Forelimb muscle (tissue), 1 donor: ENCODE measurements at regions not wholly inside any gene's neighbourhood (a gene's known extent, or its start where the extent isn't known, plus 50 kb on each side); places are given as distances from the start of the nearest gene placed in this dataset.

Source experiments
- DNase-seq: peaks from one replicate; pipeline ENCODE4 v3.0.0-alpha.2; 2013; ENCODE audit warnings: low read depth

DNA sequence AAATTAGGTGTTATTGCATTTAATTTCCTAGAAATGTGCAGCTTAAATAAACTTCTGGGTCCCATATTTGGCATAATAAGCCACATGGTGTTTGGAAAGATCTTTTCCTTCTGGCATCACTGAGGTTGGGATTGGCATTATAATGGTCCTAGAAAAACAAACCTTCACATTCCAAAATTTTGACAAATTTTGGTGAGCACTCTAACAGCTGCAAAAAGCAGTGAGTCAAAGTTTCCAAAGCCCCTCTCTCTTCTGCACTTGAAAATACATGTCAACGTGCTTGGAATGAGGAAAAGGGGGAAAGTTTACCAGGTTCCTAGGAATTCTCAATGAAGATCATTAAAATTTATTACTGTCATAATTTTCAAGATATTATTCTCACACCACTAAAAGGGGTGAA lies 77.8 kb upstream of the STK17B start:
- DNase-seq: no peak

DNA sequence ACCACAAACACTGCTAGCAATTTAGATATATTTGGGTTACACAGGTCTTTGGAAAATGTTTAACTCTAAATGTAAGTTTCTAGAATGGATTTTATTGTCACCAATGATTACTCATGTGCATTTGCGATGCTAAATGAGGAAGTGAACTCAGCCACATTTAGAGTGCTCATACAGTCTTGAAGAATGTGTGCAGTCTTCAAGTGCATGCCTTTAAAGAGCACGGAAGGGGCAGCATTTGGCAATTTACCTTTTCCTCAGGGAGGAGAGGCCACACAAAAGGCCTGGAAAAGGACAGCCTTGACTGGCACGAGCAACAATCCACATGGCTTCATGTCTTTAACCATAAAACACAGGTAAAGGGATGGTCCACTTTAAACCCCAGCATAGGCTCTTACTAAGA lies 78.5 kb upstream of the STK17B start:
- DNase-seq: no peak

DNA sequence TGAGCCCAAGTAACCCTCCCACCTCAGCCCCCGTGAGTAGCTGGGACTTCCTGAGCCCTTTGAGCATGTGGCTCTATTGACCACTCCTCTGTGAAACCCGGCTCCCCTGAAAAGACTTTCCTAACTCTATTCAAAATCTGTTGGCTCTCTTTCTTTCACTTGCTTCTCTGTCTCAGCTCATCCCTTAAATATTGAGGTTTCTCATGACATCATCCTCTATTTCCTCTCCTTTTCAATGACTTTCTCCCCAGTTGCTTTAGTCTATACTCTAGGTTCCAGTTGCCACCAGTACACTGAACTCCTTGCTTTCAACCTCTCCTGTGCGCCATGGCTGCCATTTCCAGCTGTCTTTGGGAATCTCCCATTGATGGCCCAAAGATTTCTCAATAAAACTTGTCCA lies 79.8 kb upstream of the STK17B start:
- DNase-seq: no peak

DNA sequence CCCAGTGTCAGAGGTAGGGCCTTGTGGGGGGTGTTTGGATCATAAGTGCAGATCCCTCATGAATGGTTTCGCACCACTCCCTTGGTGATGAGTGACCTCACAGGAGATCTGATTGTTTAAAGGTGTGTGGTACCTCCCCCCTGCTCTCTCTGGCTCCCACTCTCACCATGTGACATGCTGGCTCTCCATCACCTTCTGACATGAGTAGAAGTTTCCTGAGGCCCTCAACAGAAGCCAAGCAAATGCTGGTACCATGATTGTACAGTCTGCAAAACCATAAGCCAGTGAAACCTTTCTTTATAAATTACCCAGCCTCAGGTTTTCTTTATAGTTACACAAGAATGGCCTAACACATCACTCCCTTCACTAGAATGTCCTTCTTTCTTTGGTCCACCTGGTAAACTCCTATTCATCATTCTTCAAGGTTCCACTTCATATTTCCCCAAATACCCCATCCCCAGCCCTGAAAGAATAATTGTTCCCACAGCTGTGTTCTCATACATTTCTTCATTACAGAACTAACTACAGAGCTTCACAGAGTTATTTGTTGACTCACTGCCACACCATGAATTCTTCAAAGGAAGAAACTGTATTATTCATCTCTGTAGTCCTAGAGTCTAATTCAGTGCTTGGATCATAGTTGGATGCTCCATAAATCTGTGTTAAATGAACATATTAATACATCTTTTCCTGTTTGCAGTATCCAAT lies 81.2 kb upstream of the STK17B start:
- no peak for DNase-seq

DNA sequence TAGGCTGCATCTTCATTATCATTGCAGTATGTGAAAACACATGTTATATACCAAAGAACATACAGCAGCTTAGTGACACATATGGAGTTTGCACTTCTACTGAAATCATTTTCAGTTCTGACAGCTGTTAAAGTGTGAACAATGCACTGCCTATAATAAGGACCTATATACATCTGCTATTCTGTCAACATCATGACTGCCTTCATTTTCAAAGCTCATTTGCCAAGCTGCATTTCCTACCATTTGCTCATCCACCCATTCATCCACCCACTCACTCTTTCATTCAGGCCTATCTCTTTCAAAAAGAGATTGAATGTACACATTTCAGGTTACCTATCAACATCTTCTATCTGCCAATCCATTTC lies 81.7 kb upstream of the STK17B start:
- DNase-seq: no peak

DNA sequence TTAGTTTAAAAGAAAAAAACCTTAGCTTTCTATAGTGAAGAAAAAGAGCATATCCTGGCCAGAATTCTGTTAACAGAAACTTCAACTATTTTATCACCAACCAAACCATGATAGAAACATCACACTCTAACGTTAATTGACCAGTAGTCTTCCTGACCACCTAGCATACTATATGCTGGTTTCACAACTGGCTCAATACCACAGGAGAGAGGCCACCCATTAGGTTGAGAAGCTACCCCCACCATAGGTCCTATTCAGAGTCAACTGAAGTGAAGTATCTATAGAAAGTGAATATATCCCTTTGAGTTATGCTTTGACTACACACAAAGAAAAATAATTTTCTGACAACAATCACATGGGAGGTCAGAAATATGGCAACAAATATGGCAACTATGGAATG lies 85.2 kb upstream of the STK17B start:
- DNase-seq: no peak

DNA sequence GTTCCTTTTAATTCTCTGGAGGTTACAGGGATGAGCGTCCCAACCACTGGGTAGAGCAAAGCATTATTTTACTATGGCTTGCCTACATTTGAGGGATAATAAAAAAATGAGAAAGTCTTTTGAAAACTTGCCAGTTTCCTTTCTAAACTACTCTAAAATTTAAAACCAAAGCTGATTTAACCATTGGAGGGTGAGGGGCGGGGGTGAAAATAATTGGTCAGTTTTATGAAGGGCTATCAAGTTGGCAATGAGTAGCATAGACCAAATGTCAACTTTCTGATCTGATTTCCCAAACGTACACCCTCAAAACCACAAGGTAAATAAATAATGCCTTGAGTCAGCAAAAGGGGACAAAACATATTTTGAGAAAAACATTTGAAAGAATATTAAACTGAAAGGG lies 85.7 kb upstream of the STK17B start:
- no peak for DNase-seq

DNA sequence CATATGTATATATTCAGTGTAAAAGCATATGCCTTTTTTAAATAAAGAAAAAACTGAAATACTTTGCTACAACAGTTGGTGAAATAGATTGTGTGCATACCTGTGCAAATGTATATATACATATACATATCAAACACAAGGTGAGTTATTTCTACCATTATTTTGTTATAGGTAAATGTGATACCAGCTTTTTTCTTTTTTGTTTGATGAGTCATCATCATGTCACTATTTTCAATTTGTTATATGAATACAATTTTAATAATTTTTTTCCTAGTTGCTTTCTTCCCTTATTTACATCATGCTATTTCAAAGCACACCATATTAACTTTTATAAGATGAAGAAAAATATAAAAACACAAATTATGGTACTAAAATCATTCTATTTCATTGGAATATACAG lies 87.0 kb upstream of the STK17B start:
- no peak for DNase-seq

DNA sequence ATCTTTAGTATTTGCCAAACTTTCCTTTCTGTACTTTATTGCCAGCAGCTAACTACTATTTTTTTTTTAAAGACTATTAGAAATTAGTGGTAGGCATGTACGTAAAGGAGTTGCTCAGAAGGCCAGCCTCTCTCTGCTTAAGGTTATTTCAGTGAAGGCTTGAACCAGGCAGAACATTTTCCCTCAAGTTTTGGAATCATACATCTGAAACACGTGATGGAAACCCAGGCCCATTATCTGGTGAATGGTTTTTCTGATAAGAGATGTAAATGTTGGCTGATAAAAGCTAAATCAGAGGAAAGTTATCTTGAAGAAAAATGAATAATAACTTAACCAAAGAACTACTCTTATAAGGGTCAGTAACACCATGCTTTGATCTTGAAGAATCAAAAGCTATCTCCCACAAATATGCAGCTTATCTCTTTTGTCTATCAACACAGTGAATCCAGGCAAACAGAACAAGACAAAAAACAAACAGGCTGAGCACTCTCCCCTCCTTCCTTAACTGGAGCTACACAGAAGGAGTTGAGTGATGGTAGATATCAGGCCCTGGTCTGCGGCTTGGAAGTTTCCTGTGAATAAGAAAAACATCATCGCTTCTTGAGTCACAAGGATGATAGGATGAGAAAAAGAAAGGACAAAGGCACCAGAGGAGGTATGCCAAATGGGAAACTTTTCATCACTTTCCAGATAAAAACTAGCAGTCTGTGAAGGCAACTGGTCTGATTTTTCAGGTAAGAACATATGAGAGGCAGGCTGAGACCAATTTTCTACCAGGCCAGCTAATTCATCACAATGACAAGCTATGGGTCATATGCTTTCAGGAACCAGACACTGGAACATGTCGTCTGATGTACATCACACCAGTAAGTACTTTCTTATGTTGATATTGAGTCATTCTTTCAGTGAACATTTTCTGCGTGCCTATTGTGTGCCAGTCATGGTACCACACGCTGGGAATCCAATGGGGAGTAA lies 88.4 kb upstream of the STK17B start:
- no peak for DNase-seq

DNA sequence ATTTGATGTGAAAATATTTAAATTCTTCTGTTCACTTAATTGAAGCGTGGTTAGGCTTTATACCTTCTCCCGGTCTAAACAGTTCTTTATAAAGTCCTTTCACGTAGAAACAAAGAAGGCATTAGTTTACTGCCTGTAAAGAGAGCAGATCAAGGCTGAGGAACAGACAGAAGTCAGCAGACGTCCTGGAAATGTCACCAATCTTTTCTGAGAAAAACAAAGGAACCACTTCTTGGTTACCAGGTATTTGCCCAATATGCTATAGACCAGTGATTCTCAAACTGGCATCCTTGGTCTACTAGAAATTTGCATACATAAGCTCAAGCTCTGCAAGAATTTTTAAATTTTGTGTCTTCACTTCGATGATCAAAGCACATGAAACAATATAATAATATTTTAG lies 89.2 kb upstream of the STK17B start:
- DNase-seq: no peak

DNA sequence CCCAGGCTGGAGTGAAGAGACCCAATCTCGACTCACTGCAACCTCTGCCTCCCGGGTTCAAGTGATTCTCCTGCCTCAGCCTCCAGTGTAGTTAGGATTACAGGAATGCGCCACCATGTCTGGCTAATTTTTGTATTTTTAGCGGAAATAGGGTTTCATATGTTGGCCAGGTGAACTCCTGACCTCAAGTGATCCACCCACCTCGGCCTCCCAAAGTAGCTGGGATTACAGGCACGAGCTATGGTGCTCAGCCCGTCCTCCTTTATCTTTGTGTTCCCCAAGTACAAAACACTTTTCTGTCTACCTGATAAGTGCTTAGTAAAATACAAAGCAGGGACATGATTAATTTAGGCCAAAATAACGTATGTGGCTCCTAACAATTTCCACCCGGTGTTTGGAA lies 91.2 kb upstream of the STK17B start:
- DNase-seq: no peak

DNA sequence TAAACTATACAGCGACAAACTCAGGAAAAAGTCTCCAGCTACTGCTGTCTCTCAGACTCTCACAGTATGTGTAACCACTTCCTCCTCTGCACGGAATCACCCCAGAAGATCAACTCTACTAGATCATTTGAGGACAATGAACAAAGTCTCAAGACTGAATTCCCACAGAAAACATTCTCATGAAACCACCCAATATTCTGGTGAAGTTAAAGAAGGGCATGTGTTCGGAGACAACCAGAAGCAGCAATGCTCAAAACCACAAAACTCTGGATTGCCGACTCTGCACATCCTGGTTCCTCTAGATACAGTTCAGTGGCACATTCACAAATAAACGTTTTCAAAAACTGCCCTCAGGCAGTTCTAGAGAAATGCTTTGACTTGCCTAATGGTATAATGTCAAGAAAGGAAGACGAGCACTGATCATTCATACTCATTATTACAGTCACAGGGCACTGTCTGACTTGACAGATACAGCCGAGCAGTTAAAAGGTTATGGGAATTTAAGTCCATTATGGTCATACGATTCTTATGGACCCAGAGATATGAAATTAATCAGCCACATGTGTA lies 91.9 kb upstream of the STK17B start:
- DNase-seq: no peak

DNA sequence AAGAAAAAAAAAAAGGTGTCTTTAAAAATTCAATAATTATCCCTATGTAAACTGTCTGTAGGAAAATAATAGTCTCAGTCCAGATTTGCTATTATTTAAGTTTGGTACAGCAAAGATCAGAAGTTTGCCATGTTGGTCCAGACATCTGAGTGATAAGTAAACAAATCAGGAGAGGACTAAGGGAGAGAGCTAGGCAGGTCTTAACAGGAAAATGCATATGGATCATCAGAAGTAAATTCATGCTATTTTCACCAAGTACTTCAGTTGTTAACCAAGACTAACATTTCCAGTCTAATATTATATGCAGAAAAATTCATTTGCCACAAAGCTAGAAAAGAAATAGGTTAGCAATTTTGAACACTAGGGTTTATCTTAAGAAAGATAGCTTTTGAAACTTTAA lies 95.0 kb upstream of the STK17B start:
- no peak for DNase-seq

DNA sequence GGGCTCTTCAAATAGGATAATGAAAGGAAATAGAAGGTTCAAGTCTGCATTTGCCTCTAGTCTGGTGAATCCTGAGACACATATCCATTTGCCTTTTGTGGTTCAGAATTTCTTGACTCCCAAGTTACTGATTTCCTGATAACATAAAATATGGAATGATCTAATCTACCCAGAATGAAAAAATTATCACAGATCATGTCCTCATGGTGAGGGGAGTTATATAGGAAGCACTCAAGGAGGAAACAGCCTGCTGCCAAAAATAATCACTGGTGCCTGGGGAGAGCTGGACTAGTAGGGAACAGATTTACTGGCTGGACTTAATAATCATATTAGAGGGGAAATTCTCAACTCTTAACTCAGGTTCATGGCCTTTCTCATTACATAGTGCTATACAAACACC lies 95.5 kb upstream of the STK17B start:
- no peak for DNase-seq

DNA sequence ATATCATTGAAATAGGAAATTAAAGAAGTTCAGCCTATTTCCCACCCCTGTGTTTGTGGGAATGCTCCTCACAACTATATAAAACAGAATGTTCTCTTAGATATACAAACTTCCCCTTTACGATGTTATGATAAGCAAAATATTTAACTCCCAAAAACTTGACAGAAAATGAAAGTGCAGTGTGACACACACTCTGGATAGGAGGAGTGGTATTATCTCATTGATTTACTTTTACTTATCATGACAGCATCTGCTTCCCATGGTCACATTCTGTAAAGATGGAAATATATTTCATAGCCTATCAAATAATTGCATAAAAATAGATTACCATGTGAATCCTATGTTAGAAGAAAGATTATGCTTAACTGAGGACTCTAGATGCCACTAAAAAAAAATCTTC lies 96.6 kb upstream of the STK17B start:
- no peak for DNase-seq

DNA sequence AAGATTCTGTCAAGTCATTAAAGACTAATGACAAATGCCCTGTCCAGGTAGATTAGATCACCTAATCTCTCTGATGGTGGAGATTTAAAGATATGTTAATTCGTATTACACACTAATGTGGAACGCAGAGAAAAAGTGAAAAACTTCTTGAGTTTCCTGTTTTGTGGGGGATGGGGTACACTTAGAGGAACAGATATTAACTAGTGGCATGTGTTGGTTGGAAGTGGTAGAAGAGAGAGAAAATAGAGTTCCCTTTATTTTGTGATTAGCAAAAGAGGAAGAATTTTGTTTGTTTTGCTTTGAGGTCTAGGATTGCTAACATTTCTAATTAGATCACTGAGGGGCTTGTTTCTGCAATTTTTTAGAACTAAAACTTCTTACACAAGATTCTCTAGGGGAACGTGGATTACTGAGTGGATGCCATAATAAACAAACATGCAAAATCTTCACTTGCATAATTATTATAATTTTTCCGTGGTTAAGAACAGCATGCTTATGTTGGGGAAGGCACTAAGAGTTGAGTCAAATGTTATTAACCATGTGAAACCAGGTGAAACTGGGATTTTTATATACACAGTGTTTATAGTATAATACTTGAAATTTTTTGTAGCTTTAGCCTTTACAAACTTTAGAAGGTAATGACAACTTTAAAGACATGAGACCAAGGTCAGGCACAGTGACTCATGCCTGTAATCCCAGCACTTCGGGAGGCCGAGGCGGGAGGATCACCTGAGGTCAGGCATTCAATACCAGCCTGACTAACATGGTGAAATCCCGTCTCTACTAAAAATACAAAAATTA lies 97.4 kb upstream of the STK17B start:
- no peak for DNase-seq

DNA sequence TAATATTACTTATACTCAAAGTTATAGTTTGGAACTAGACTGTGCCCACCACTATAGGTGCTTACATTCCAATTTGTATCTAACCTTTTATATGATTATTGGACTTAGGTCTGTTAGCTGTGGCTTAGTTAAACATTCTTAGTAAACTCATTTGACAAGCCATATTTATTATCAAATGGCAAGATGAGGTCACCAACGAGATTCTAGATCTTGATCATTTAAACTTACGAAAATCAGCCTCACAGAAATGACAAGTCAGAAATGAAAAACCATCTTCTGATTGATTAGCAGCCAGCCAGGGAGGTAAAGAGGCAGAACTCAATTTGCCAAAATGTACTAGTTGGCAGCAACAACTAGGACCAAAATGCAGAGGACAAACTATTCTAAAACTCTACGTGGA lies 100.4 kb upstream of the STK17B start:
- no peak for DNase-seq

DNA sequence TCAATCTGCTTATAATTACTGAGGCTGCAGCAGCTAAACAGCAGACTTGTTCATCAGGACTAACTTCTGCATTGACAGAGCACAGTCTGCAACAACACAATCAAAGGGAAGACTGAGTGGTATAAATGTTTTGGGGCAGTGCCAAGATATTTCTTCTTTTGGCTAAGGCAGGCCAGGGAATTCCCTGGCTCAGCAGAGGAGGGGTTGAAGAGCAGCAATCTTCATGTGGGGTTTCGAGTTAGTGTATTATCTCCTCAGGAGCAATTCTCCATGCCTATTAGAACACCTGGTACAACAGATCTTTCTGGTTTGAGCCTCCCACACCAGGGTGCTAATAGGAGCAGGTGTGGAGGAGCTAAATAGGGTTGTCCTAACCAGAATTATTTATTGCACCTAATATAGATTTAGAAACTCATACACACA lies 103.0 kb upstream of the STK17B start:
- no peak for DNase-seq

DNA sequence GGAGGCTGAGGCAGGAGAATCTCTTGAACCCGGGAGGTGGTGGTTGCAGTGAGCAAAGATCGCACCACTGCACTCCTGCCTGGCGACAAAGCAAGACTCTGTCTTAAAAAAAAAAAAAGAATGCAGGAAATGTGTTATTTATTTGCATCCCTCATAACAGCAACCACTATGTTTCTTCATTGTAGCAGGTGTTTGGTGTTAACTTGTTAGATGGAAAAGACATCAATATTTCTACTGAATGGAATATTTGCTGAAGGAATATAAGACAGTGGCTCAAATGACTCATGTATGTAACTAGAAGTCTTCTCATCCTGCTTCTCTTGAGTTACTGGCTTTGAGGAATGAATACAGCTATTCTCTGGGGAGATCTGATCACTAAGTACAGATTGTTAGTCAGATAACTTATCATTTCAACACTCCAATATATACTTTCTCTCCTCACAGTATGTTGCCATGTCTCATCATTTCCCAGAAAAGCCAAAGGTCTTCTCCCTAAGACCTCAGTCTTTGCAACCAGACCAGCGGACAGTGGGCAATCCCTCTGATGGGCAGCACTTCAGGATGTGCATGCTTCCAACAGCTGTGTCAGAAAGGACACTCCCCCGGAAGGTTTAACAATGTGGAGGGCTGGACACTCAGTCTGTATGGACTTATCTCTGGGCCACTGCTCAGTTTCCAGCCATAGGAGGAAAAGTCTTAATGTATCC lies 104.4 kb upstream of the STK17B start:
- no peak for DNase-seq

DNA sequence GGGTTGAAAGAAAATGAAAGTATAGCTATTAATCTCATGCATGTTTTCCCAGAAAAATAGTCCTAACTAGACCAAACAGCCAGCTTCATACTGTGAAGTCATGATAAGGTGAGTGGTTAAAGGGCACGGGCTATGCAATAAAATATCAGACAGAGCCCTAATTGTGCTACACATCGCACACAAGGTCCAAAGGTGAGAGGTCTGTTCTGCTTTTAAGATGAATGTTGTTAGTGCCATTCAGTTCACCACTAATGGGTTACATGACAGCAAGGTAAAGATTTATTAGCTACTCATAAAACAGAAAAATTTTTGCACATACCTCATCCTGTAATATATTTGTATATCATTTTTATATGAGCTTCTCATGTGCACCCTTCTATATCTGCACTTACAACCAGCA lies 105.0 kb upstream of the STK17B start:
- no peak for DNase-seq

DNA sequence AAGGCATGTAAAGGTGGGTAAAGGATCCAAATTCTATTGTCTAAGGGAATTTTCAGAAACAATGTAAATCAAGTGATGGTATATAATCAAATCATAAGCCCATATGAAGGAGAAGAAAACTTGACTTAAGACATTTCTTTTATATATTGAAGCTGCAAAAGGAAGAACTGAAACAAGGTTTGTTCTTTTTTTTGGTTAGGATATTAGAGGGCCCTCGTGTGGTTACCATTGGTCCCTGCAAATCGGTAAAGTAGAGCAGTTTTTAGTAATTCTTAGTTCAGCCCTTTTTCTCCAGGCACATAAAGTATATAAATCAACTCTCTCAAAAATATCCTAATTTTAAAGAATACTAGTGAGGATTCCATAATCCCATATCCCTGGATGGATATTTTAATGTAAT lies 105.6 kb upstream of the STK17B start:
- no peak for DNase-seq
